ENCODE measurements at regions not wholly inside any gene's neighbourhood (a gene's known extent, or its start where the extent isn't known, plus 50 kb on each side); places are given as distances from the start of the nearest gene placed in this dataset.
"Not testable (repeated sequence)": the region's sequence is repeated elsewhere in the genome, so short reads cannot be mapped to it uniquely, and the experiment has no call there.

GRCh38 chrX:73987166-73987565 lies 134.7 kb upstream of the XIST start:
- Mint-ChIP-seq H3K4me3 (ENCODE audit: unreplicated experiment) (no peak overlapping the region), H3K36me3 (ENCODE audit: unreplicated experiment) (no peaks in the 10 kb centered on the region), H3K27me3 (ENCODE audit: unreplicated experiment) (no peaks in the 10 kb centered on the region), H3K27ac (ENCODE audit: unreplicated experiment) (no peak overlapping the region), H3K9me3 (ENCODE audit: unreplicated experiment) (no peaks in the 10 kb centered on the region), H3K4me1 (ENCODE audit: low read depth, unreplicated experiment) (no peaks in the 10 kb centered on the region)
- no peak for DNase-seq
- no peak for TF ChIP-seq CTCF (IDR thresholded peaks at IDR 0.05; ENCODE audit: partially characterized antibody, unreplicated experiment)

- H3K36me3 Mint-ChIP-seq (ENCODE audit: unreplicated experiment): no peaks in the 10 kb centered on the region
- no peak overlapping the region for H3K27ac Mint-ChIP-seq (ENCODE audit: unreplicated experiment)
- no peaks in the 10 kb centered on the region for H3K4me1 Mint-ChIP-seq (ENCODE audit: low read depth, unreplicated experiment)
- H3K27me3 Mint-ChIP-seq (ENCODE audit: unreplicated experiment): no peaks in the 10 kb centered on the region
- no peak for DNase-seq
- H3K9me3 Mint-ChIP-seq (ENCODE audit: unreplicated experiment): no peaks in the 10 kb centered on the region
- H3K4me3 Mint-ChIP-seq (ENCODE audit: unreplicated experiment): no peak overlapping the region
- no peak for TF ChIP-seq CTCF (IDR thresholded peaks at IDR 0.05; ENCODE audit: partially characterized antibody, unreplicated experiment)
Measured at GRCh38 chrX:73979551-73980131, 127.1 kb upstream of the XIST start.

- no peaks in the 10 kb centered on the region for H3K27me3 Mint-ChIP-seq (ENCODE audit: unreplicated experiment)
- no peak for TF ChIP-seq CTCF (IDR thresholded peaks at IDR 0.05; ENCODE audit: partially characterized antibody, unreplicated experiment)
- H3K4me1 Mint-ChIP-seq (ENCODE audit: low read depth, unreplicated experiment): no peaks in the 10 kb centered on the region
- H3K27ac Mint-ChIP-seq (ENCODE audit: unreplicated experiment): no peak overlapping the region
- no peaks in the 10 kb centered on the region for H3K36me3 Mint-ChIP-seq (ENCODE audit: unreplicated experiment)
- no peaks in the 10 kb centered on the region for H3K9me3 Mint-ChIP-seq (ENCODE audit: unreplicated experiment)
- H3K4me3 Mint-ChIP-seq (ENCODE audit: unreplicated experiment): no peak overlapping the region
- DNase-seq: no peak
Measured at GRCh38 chrX:73977542-73978169, 125.1 kb upstream of the XIST start.

GRCh38 chrX:73967461-73967860 lies 114.9 kb upstream of the XIST start:
- not testable (repeated sequence) for H3K9me3 Mint-ChIP-seq (ENCODE audit: unreplicated experiment); H3K27me3 Mint-ChIP-seq (ENCODE audit: unreplicated experiment); H3K4me3 Mint-ChIP-seq (ENCODE audit: unreplicated experiment); H3K36me3 Mint-ChIP-seq (ENCODE audit: unreplicated experiment); H3K4me1 Mint-ChIP-seq (ENCODE audit: low read depth, unreplicated experiment); DNase-seq; H3K27ac Mint-ChIP-seq (ENCODE audit: unreplicated experiment)

- TF ChIP-seq CTCF (IDR thresholded peaks at IDR 0.05; ENCODE audit: partially characterized antibody, unreplicated experiment): no peak
- Mint-ChIP-seq H3K4me3 (ENCODE audit: unreplicated experiment) (no peak overlapping the region), H3K9me3 (ENCODE audit: unreplicated experiment) (no peaks in the 10 kb centered on the region), H3K27me3 (ENCODE audit: unreplicated experiment) (peaks cover 2% of the 10 kb centered on the region), H3K27ac (ENCODE audit: unreplicated experiment) (no peak overlapping the region), H3K36me3 (ENCODE audit: unreplicated experiment) (no peaks in the 10 kb centered on the region), H3K4me1 (ENCODE audit: low read depth, unreplicated experiment) (no peaks in the 10 kb centered on the region)
- no peak for DNase-seq
Measured at GRCh38 chrX:73965833-73966232, 113.3 kb upstream of the XIST start.

Data from glutamatergic neuron (in vitro differentiated cells).